COLO668 (cell line): ENCODE measurements at regions not wholly inside any gene's neighbourhood (a gene's known extent, or its start where the extent isn't known, plus 50 kb on each side); places are given as distances from the start of the nearest gene placed in this dataset.
"Not testable (repeated sequence)": the region's sequence is repeated elsewhere in the genome, so short reads cannot be mapped to it uniquely, and the experiment has no call there.

Source experiments
- DNase-seq: peaks from one replicate; lab custom pipeline; 2025; ENCODE audit not compliant: unreplicated experiment; lab: John Stamatoyannopoulos, UW

- DNase-seq = not testable (repeated sequence)
These were observed 861.0 kb downstream of the CDH11 start for GRCh38 chr16:64260631-64261401.

- no peak for DNase-seq
These were observed 867.2 kb downstream of the CDH11 start for GRCh38 chr16:64254443-64255367.

- DNase-seq = no peak
These were observed 868.3 kb downstream of the CDH11 start for GRCh38 chr16:64253525-64253924.

- no peak for DNase-seq
These were observed 868.8 kb downstream of the CDH11 start for GRCh38 chr16:64253096-64253495.

- no peak for DNase-seq
These were observed 870.1 kb downstream of the CDH11 start for GRCh38 chr16:64251742-64252141.

GRCh38 chr16:64250866-64251265, 871.0 kb downstream of the CDH11 start:
- no peak for DNase-seq

- DNase-seq = no peak
These were observed 879.4 kb downstream of the CDH11 start for GRCh38 chr16:64242492-64242891.

GRCh38 chr16:64240586-64240985, 881.3 kb downstream of the CDH11 start:
- DNase-seq = no peak

GRCh38 chr16:64238571-64238970, 883.3 kb downstream of the CDH11 start:
- no peak for DNase-seq

GRCh38 chr16:64236316-64236715, 885.5 kb downstream of the CDH11 start:
- no peak for DNase-seq

- DNase-seq = no peak
These were observed 887.7 kb downstream of the CDH11 start for GRCh38 chr16:64234200-64234599.

- DNase-seq = no peak
These were observed 896.2 kb downstream of the CDH11 start for GRCh38 chr16:64225696-64226095.

- no peak for DNase-seq
These were observed 896.8 kb downstream of the CDH11 start for GRCh38 chr16:64225036-64225435.

GRCh38 chr16:64217789-64218535, 903.9 kb downstream of the CDH11 start:
- no peak for DNase-seq

GRCh38 chr16:64215730-64216129, 906.1 kb downstream of the CDH11 start:
- no peak for DNase-seq

GRCh38 chr16:64211331-64211730, 910.5 kb downstream of the CDH11 start:
- DNase-seq = no peak

GRCh38 chr16:64206862-64207261, 915.0 kb downstream of the CDH11 start:
- DNase-seq = no peak

GRCh38 chr16:64203126-64203525, 918.7 kb downstream of the CDH11 start:
- DNase-seq = no peak

GRCh38 chr16:64202571-64202970, 919.3 kb downstream of the CDH11 start:
- DNase-seq = no peak

- DNase-seq = no peak
These were observed 925.4 kb downstream of the CDH11 start for GRCh38 chr16:64196444-64196843.

GRCh38 chr16:64185954-64186353, 935.9 kb downstream of the CDH11 start:
- DNase-seq = no peak
